ENCODE measurements at regions not wholly inside any gene's neighbourhood (a gene's known extent, or its start where the extent isn't known, plus 50 kb on each side); places are given as distances from the start of the nearest gene placed in this dataset.

DNA sequence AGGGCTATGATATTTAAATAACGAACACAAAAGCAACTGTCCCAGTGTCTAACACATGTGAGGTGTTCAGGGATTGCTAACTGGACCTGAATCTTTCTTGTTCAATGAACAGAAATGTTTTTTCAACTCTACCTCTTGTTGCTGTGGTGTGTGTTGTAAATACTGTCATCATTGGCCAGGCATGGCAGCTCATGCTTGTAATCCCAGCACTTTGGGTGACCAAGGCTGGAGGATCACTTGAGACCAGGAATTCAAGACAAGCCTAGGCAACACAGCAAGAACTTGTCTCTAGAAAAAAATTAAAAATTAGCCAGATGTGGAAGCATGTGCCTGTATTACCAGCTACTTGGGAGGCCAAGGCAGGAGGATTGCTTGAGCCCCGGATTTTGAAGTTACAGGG is 1250.9 kb downstream of the TYW1 start:
- no peak for DNase-seq
- Histone ChIP-seq H2AK5ac (ENCODE audit: low read depth, low read length) (no peak overlapping the region), H3K4ac (ENCODE audit: low read depth, low read length) (no peak overlapping the region), H3K4me3 (ENCODE audit: insufficient read depth, low read depth, low read length) (no peak overlapping the region), H2BK20ac (ENCODE audit: low read depth, low read length) (no peak overlapping the region), H3K9ac (ENCODE audit: low read depth, low read length) (no peak overlapping the region), H3K36me3 (ENCODE audit: control insufficient read depth, insufficient read depth, low read length) (no peaks in the 10 kb centered on the region), H2BK120ac (ENCODE audit: low read depth, low read length) (no peak overlapping the region), H2AFZ (replicated peaks; ENCODE audit: low read length, poor library complexity) (no peak overlapping the region), H3K4me1 (ENCODE audit: control insufficient read depth, insufficient read depth, low read length) (no peaks in the 10 kb centered on the region), H4K91ac (ENCODE audit: insufficient read depth, low read depth, low read length) (no peak overlapping the region), H3K4me2 (ENCODE audit: low read depth, low read length) (no peak overlapping the region), H3K56ac (ENCODE audit: extremely low read depth, insufficient read depth, low read length) (no peak overlapping the region), H3K9me3 (ENCODE audit: control insufficient read depth, insufficient read depth, low read length) (peaks cover 13% of the 10 kb centered on the region; the same call in 1 of the 2 replicates), H4K8ac (ENCODE audit: low read depth in 2 of 2, low read length in 2 of 2) (no peak overlapping the region), H2AK9ac (replicated peaks; ENCODE audit: low read depth, low read length, poor library complexity) (no peak overlapping the region), H3K18ac (ENCODE audit: low read depth, low read length) (no peak overlapping the region), H2BK15ac (ENCODE audit: low read depth, low read length) (no peak overlapping the region), H4K20me1 (ENCODE audit: insufficient read depth, low read length) (no peaks in the 10 kb centered on the region), H3K9me1 (ENCODE audit: insufficient read depth, low read length) (no peaks in the 10 kb centered on the region), H3K79me1 (ENCODE audit: low read depth in 1 of 2, low read length in 2 of 2) (no peaks in the 10 kb centered on the region), H3K27me3 (ENCODE audit: control insufficient read depth, insufficient read depth, low read length) (no peaks in the 10 kb centered on the region), H3K27ac (ENCODE audit: insufficient read depth, low read length) (no peak overlapping the region), H3K14ac (replicated peaks; ENCODE audit: low read depth, low read length) (no peak overlapping the region), H2BK5ac (ENCODE audit: low read depth, low read length, poor library complexity, severe bottlenecking) (no peak overlapping the region), H3K23ac (ENCODE audit: low read depth, low read length) (no peak overlapping the region), H4K5ac (ENCODE audit: low read depth, low read length) (no peak overlapping the region)
- no TSS peak for BruUV-seq (replicated peaks)
- no peak for TF ChIP-seq CHD1 (IDR thresholded peaks at IDR 0.05; ENCODE audit: low read depth, low read length)
- TF ChIP-seq BHLHE40 (IDR thresholded peaks at IDR 0.05; ENCODE audit: low read depth, low read length): no peak
- TF ChIP-seq FOS (IDR thresholded peaks at IDR 0.05; ENCODE audit: low read depth, low read length): no peak
- no peak for TF ChIP-seq NFE2L2 (IDR thresholded peaks at IDR 0.05; ENCODE audit: low read depth, low read length)
- no peak for TF ChIP-seq MAZ (IDR thresholded peaks at IDR 0.05; ENCODE audit: borderline replicate concordance, low read depth, low read length)
- TF ChIP-seq, protein P1, sequence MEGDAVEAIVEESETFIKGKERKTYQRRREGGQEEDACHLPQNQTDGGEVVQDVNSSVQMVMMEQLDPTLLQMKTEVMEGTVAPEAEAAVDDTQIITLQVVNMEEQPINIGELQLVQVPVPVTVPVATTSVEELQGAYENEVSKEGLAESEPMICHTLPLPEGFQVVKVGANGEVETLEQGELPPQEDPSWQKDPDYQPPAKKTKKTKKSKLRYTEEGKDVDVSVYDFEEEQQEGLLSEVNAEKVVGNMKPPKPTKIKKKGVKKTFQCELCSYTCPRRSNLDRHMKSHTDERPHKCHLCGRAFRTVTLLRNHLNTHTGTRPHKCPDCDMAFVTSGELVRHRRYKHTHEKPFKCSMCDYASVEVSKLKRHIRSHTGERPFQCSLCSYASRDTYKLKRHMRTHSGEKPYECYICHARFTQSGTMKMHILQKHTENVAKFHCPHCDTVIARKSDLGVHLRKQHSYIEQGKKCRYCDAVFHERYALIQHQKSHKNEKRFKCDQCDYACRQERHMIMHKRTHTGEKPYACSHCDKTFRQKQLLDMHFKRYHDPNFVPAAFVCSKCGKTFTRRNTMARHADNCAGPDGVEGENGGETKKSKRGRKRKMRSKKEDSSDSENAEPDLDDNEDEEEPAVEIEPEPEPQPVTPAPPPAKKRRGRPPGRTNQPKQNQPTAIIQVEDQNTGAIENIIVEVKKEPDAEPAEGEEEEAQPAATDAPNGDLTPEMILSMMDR (conservative IDR thresholded peaks at IDR 0.05; ENCODE audit: low read depth, low read length): no peak
- TF ChIP-seq POLR2A (IDR thresholded peaks at IDR 0.05; ENCODE audit: low read depth, low read length): no peak
- TF ChIP-seq, protein P2, sequence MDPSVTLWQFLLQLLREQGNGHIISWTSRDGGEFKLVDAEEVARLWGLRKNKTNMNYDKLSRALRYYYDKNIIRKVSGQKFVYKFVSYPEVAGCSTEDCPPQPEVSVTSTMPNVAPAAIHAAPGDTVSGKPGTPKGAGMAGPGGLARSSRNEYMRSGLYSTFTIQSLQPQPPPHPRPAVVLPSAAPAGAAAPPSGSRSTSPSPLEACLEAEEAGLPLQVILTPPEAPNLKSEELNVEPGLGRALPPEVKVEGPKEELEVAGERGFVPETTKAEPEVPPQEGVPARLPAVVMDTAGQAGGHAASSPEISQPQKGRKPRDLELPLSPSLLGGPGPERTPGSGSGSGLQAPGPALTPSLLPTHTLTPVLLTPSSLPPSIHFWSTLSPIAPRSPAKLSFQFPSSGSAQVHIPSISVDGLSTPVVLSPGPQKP (IDR thresholded peaks at IDR 0.05; ENCODE audit: borderline replicate concordance, low read depth, low read length): no peak
- no peak for TF ChIP-seq MXI1 (IDR thresholded peaks at IDR 0.05; ENCODE audit: borderline replicate concordance, low read depth, low read length)
- TF ChIP-seq MAFK (IDR thresholded peaks at IDR 0.05; ENCODE audit: low read depth, low read length): no peak
- TF ChIP-seq, protein P3, sequence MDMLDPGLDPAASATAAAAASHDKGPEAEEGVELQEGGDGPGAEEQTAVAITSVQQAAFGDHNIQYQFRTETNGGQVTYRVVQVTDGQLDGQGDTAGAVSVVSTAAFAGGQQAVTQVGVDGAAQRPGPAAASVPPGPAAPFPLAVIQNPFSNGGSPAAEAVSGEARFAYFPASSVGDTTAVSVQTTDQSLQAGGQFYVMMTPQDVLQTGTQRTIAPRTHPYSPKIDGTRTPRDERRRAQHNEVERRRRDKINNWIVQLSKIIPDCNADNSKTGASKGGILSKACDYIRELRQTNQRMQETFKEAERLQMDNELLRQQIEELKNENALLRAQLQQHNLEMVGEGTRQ (IDR thresholded peaks at IDR 0.05; ENCODE audit: low read depth, low read length): no peak
- no peak for TF ChIP-seq CEBPB (IDR thresholded peaks at IDR 0.05; ENCODE audit: low read depth, low read length)
- TF ChIP-seq RAD21 (IDR thresholded peaks at IDR 0.05; ENCODE audit: low read length): no peak
- no peak for TF ChIP-seq RCOR1 (IDR thresholded peaks at IDR 0.05; ENCODE audit: insufficient replicate concordance, low read length)
- no peak for TF ChIP-seq SMC3 (IDR thresholded peaks at IDR 0.05; ENCODE audit: low read depth, low read length)
- no peak for TF ChIP-seq RFX5 (IDR thresholded peaks at IDR 0.05; ENCODE audit: low read depth, low read length)
- in situ Hi-C loops (cut with MboI; ENCODE audit: low sequenced_read_pairs): no loop called here
- no peak for ATAC-seq (ENCODE audit: low read depth)
- intact Hi-C loops (cut with micrococcal nuclease): no loop called here
- ChIA-PET CTCF (no interaction called here), POLR2A (ENCODE audit: unreplicated experiment) (no interaction called here)
- dilution Hi-C loops (cut with HindIII; ENCODE audit: low sequenced_read_pairs, unreplicated experiment): no loop called here
- WGBS, 2 experiments (ENCODE audit: extremely low coverage in 2 of 2, insufficient read length in 1 of 2): no CpG with 5 or more reads among the region's 2 CpGs

Measured in IMR-90 (cell line).